ENCODE measurements at regions not wholly inside any gene's neighbourhood (a gene's known extent, or its start where the extent isn't known, plus 50 kb on each side); places are given as distances from the start of the nearest gene placed in this dataset.

- no peak overlapping the region for H3K4me3 ChIP-seq (ENCODE audit: low read length)
- H3K9me3 ChIP-seq (ENCODE audit: control insufficient read depth, insufficient read depth, low read length), result peaks cover 12% of the 10 kb centered on the region
- no peak overlapping the region for H3K27ac ChIP-seq (ENCODE audit: low read length)
- H3K4me1 ChIP-seq (ENCODE audit: control insufficient read depth, insufficient read depth, low read length), result no peaks in the 10 kb centered on the region
- H3K27me3 ChIP-seq (ENCODE audit: control insufficient read depth, insufficient read depth, low read length), result no peaks in the 10 kb centered on the region
- Mint-ChIP-seq H3K27ac (no peak overlapping the region), H3K4me3 (no peak overlapping the region), H3K4me1 (peaks cover 0 to 4% of the 10 kb centered on the region in 2 donors), H3K9me3 (no peaks in the 10 kb centered on the region), H3K27me3 (ENCODE audit: low read depth in 2 of 2) (no peaks in the 10 kb centered on the region), H3K36me3 (no peaks in the 10 kb centered on the region)
- TF ChIP-seq, protein P1, sequence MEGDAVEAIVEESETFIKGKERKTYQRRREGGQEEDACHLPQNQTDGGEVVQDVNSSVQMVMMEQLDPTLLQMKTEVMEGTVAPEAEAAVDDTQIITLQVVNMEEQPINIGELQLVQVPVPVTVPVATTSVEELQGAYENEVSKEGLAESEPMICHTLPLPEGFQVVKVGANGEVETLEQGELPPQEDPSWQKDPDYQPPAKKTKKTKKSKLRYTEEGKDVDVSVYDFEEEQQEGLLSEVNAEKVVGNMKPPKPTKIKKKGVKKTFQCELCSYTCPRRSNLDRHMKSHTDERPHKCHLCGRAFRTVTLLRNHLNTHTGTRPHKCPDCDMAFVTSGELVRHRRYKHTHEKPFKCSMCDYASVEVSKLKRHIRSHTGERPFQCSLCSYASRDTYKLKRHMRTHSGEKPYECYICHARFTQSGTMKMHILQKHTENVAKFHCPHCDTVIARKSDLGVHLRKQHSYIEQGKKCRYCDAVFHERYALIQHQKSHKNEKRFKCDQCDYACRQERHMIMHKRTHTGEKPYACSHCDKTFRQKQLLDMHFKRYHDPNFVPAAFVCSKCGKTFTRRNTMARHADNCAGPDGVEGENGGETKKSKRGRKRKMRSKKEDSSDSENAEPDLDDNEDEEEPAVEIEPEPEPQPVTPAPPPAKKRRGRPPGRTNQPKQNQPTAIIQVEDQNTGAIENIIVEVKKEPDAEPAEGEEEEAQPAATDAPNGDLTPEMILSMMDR (IDR thresholded peaks at IDR 0.05), result no peak
- DNase-seq (no peak), ATAC-seq (no peak)
- intact Hi-C loops (cut with micrococcal nuclease), result no loop called here
- WGBS (ENCODE audit: insufficient coverage), result 96% methylated on average over 32 of the region's 32 CpGs
- H3K36me3 ChIP-seq (ENCODE audit: control insufficient read depth, insufficient read depth, low read length), result no peaks in the 10 kb centered on the region
Observed at GRCh38 chr11:70486731-70487130, 88.4 kb downstream of the CTTN start.

GRCh38 chr11:70487160-70487559 is 88.8 kb downstream of the CTTN start:
- Mint-ChIP-seq H3K4me1 (peaks cover 0 to 4% of the 10 kb centered on the region in 2 donors), H3K9me3 (no peaks in the 10 kb centered on the region), H3K27ac (no peak overlapping the region), H3K36me3 (no peaks in the 10 kb centered on the region), H3K4me3 (no peak overlapping the region), H3K27me3 (ENCODE audit: low read depth in 2 of 2) (no peaks in the 10 kb centered on the region)
- TF ChIP-seq, protein P1 (IDR thresholded peaks at IDR 0.05), result no peak
- no peak overlapping the region for H3K27ac ChIP-seq (ENCODE audit: low read length)
- no peak overlapping the region for H3K4me3 ChIP-seq (ENCODE audit: low read length)
- H3K4me1 ChIP-seq (ENCODE audit: control insufficient read depth, insufficient read depth, low read length), result no peaks in the 10 kb centered on the region
- no peak for ATAC-seq
- H3K9me3 ChIP-seq (ENCODE audit: control insufficient read depth, insufficient read depth, low read length), result peaks cover 13% of the 10 kb centered on the region
- intact Hi-C loops (cut with micrococcal nuclease), result no loop called here
- no peak for DNase-seq
- WGBS (ENCODE audit: insufficient coverage), result 93% methylated on average over 25 of the region's 25 CpGs
- no peaks in the 10 kb centered on the region for H3K36me3 ChIP-seq (ENCODE audit: control insufficient read depth, insufficient read depth, low read length)
- H3K27me3 ChIP-seq (ENCODE audit: control insufficient read depth, insufficient read depth, low read length), result no peaks in the 10 kb centered on the region

GRCh38 chr11:70487756-70488155 is 89.4 kb downstream of the CTTN start:
- WGBS (ENCODE audit: insufficient coverage), result 39% methylated on average over 16 of the region's 16 CpGs
- intact Hi-C loops (cut with micrococcal nuclease), result no loop called here
- Histone ChIP-seq H3K9me3 (ENCODE audit: control insufficient read depth, insufficient read depth, low read length) (peaks cover 13% of the 10 kb centered on the region), H3K36me3 (ENCODE audit: control insufficient read depth, insufficient read depth, low read length) (no peaks in the 10 kb centered on the region), H3K27ac (ENCODE audit: low read length) (no peak overlapping the region), H3K27me3 (ENCODE audit: control insufficient read depth, insufficient read depth, low read length) (no peaks in the 10 kb centered on the region), H3K4me1 (ENCODE audit: control insufficient read depth, insufficient read depth, low read length) (no peaks in the 10 kb centered on the region), H3K4me3 (ENCODE audit: low read length) (no peak overlapping the region)
- DNase-seq, result no peak
- Mint-ChIP-seq H3K27ac (no peak overlapping the region), H3K4me3 (no peak overlapping the region), H3K36me3 (no peaks in the 10 kb centered on the region), H3K9me3 (no peaks in the 10 kb centered on the region), H3K27me3 (ENCODE audit: low read depth in 2 of 2) (no peaks in the 10 kb centered on the region), H3K4me1 (peaks cover 0 to 4% of the 10 kb centered on the region in 2 donors)
- TF ChIP-seq, protein P1 (IDR thresholded peaks at IDR 0.05), result no peak
- ATAC-seq, result no peak

DNA sequence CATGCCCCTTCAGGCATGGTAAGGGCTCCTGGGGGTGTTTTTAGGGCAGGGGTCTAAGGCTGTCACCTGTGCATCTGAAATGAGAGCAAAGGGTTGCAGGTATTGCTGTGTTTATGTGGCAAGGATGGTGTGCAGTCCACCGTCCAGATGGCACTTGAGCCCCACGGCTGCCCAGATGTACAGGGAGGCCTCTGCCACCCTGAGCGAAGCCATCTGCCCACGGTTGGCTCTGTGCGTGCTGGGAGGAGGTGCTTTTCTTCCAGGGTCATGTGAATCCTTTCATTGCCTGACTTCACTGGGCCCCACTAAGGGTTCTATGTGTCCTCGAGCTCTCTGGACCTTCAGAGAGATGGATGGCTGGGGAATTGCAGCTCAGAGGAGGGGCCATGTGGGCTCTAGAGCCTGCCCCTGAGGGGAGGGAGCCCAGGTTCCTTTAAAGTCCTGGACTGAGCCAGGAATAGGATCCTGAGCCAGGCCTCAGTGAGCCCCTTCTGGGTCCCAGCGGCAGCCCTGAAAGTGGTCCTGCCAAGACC is 89.9 kb downstream of the CTTN start:
- intact Hi-C loops (cut with micrococcal nuclease), result no loop called here
- H3K9me3 ChIP-seq (ENCODE audit: control insufficient read depth, insufficient read depth, low read length), result peaks cover 13% of the 10 kb centered on the region
- Mint-ChIP-seq H3K4me1 (peaks cover 0 to 4% of the 10 kb centered on the region in 2 donors), H3K36me3 (no peaks in the 10 kb centered on the region), H3K27me3 (ENCODE audit: low read depth in 2 of 2) (no peaks in the 10 kb centered on the region), H3K27ac (no peak overlapping the region), H3K9me3 (no peaks in the 10 kb centered on the region), H3K4me3 (no peak overlapping the region)
- TF ChIP-seq, protein P1 (IDR thresholded peaks at IDR 0.05), result no peak
- 85% methylated on average over 7 of the region's 7 CpGs for WGBS (ENCODE audit: insufficient coverage)
- no peak overlapping the region for H3K27ac ChIP-seq (ENCODE audit: low read length)
- no peaks in the 10 kb centered on the region for H3K4me1 ChIP-seq (ENCODE audit: control insufficient read depth, insufficient read depth, low read length)
- DNase-seq (no peak), ATAC-seq (no peak)
- H3K36me3 ChIP-seq (ENCODE audit: control insufficient read depth, insufficient read depth, low read length), result no peaks in the 10 kb centered on the region
- no peaks in the 10 kb centered on the region for H3K27me3 ChIP-seq (ENCODE audit: control insufficient read depth, insufficient read depth, low read length)
- no peak overlapping the region for H3K4me3 ChIP-seq (ENCODE audit: low read length)
